IMR-90 (cell line): ENCODE measurements at regions not wholly inside any gene's neighbourhood (a gene's known extent, or its start where the extent isn't known, plus 50 kb on each side); places are given as distances from the start of the nearest gene placed in this dataset.

Experiments
- BHLHE40 ChIP-seq: fragments of 150-350 bp; IDR thresholded peaks from 2 replicates; pipeline ENCODE4 v1.6.1; 2016; ENCODE audit warnings: mild to moderate bottlenecking, low read depth, low read length
- CEBPB ChIP-seq: IDR thresholded peaks from 2 replicates; pipeline ENCODE4 v1.6.1; 2012; ENCODE audit warnings: low read depth, low read length, improper control_type of control experiment
- CTCF ChIP-seq: conservative IDR thresholded peaks from 2 replicates; pipeline ENCODE4 v1.5.1; 2012; ENCODE audit warnings: mild to moderate bottlenecking, low read depth, low read length, improper control_type of control experiment
- ELK1 ChIP-seq: fragments of 150-350 bp; IDR thresholded peaks from 2 replicates; pipeline ENCODE4 v1.6.1; 2016; ENCODE audit warnings: low read depth, mild to moderate bottlenecking, low read length, moderate library complexity, borderline replicate concordance
- MAFK ChIP-seq: IDR thresholded peaks from 2 replicates; pipeline ENCODE4 v1.6.1; 2012; ENCODE audit warnings: low read depth, low read length, improper control_type of control experiment
- MXI1 ChIP-seq: IDR thresholded peaks from 2 replicates; pipeline ENCODE4 v1.6.1; 2012; ENCODE audit warnings: low read depth, mild to moderate bottlenecking, low read length, moderate library complexity, borderline replicate concordance
- NFE2L2 ChIP-seq: fragments of 150-350 bp; IDR thresholded peaks from 2 replicates; pipeline ENCODE4 v1.6.1; 2016; ENCODE audit warnings: low read depth, mild to moderate bottlenecking, low read length
- POLR2A ChIP-seq: IDR thresholded peaks from 2 replicates; pipeline ENCODE4 v1.6.1; 2012; ENCODE audit warnings: mild to moderate bottlenecking, low read depth, low read length
- RAD21 ChIP-seq: IDR thresholded peaks from 2 replicates; pipeline ENCODE4 v1.6.1; 2012; ENCODE audit warnings: low read length, improper control_type of control experiment
- RCOR1 ChIP-seq: IDR thresholded peaks from 2 replicates; pipeline ENCODE4 v1.6.1; 2012; ENCODE audit warnings: mild to moderate bottlenecking, low read length, improper control_type of control experiment; ENCODE audit not compliant: insufficient replicate concordance
- RFX5 ChIP-seq: IDR thresholded peaks from 2 replicates; pipeline ENCODE4 v1.8.0; 2012; ENCODE audit warnings: low read depth, mild to moderate bottlenecking, low read length, moderate library complexity
- SMC3 ChIP-seq: fragments of 150-350 bp; IDR thresholded peaks from 2 replicates; pipeline ENCODE4 v1.6.1; 2016; ENCODE audit warnings: low read depth, mild to moderate bottlenecking, antibody characterized with exemption, low read length, moderate library complexity
- USF2 ChIP-seq: fragments of 150-350 bp; IDR thresholded peaks from 2 replicates; pipeline ENCODE4 v1.6.1; 2017; ENCODE audit warnings: mild to moderate bottlenecking, antibody characterized with exemption, low read length, low read depth

- TF ChIP-seq CTCF, result no peak
- TF ChIP-seq POLR2A, result no peak
- TF ChIP-seq MAFK, result no peak
- TF ChIP-seq USF2, result no peak
- no peak for TF ChIP-seq NFE2L2
- no peak for TF ChIP-seq CEBPB
- TF ChIP-seq RCOR1, result no peak
- no peak for TF ChIP-seq RAD21
- no peak for TF ChIP-seq BHLHE40
- TF ChIP-seq ELK1, result no peak
- TF ChIP-seq SMC3, result no peak
- no peak for TF ChIP-seq MXI1
- TF ChIP-seq RFX5, result no peak
Observed at GRCh38 chr9:102164247-102164646, 425.8 kb upstream of the GRIN3A start.
